ENCODE measurements at regions not wholly inside any gene's neighbourhood (a gene's known extent, or its start where the extent isn't known, plus 50 kb on each side); places are given as distances from the start of the nearest gene placed in this dataset.

DNA sequence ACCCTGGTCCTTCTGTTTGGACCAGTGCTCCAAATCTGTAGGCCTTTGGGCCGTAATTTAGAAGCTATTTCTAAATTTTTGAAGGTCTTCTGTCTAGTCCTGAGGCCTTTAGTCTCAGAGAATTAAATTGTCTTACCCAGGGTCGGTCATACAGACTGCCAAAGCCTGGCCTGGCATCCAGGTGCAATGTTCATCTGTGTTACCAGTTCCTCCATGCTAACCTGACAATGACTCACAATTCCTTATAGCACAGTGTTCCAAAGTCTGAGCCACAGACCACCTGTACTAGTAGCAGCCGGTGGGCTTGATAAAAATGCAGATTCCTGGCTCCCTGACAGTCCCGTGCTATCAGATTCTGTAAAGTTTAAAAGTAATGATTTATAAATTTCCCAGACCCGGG is 77.7 kb upstream of the MAP4K3 start:
- ATAC-seq = no peak
- BruUV-seq (replicated peaks) = no TSS peak
- Histone ChIP-seq H3K27ac (ENCODE audit: extremely low read length, insufficient read depth, low read length) (peak overlapping the region; percentile 92), H3K4me3 (replicated peaks in 1 of 3; ENCODE audit: insufficient read depth in 1 of 3, low read depth in 2 of 3, low read length in 3 of 3) (peak overlapping the region in 2 of 3 experiments; percentile 51 to 65; a peak in 3 of 6 replicates), H3K4me1 (ENCODE audit: insufficient read depth, low read length) (peaks cover 95% of the 10 kb centered on the region), H3K9me3 (ENCODE audit: low read length) (no peaks in the 10 kb centered on the region), H3K27me3 (ENCODE audit: control insufficient read depth in 1 of 2, insufficient read depth in 2 of 2, low read length in 2 of 2) (no peaks in the 10 kb centered on the region), H3K9ac (ENCODE audit: insufficient read depth, low read depth, low read length) (peak overlapping the region; percentile 65; the same call in 1 of the 2 replicates), H3K36me3 (replicated peaks in 1 of 2; ENCODE audit: control insufficient read depth in 1 of 2, insufficient read depth in 2 of 2, low read length in 2 of 2) (peaks cover 0 to 7% of the 10 kb centered on the region in 2 experiments; a peak in 1 of 5 replicates), H3K4me2 (ENCODE audit: low read depth, low read length) (peak overlapping the region; percentile 87), H2AFZ (ENCODE audit: low read length) (no peak overlapping the region), H3K79me2 (ENCODE audit: insufficient read depth, low read length) (peaks cover 2% of the 10 kb centered on the region), H4K20me1 (ENCODE audit: insufficient read depth, low read length) (no peaks in the 10 kb centered on the region)
- CTCF ChIA-PET (ENCODE audit: low intra/inter-chr PET ratio, low total read pairs) = no interaction called here
- in situ Hi-C loops (cut with HindIII; ENCODE audit: extremely low pct_ligation_motif_present, low pct_unique_long_range_greater_than_20kb) = loop anchor here (5.0 kb wide), 2 partner anchors 37 to 202 kb away; no protein-coding TSS in a partner anchor
- TF ChIP-seq NAIF1 (CRISPR knock-in tag; IDR thresholded peaks at IDR 0.05; ENCODE audit: borderline replicate concordance) (0 out of 2 replicates have a peak, but pooled peaks have one; percentile 14), ELF4 (CRISPR knock-in tag; IDR thresholded peaks at IDR 0.05; ENCODE audit: borderline replicate concordance) (0 out of 2 replicates have a peak, but pooled peaks have one; percentile 13), IKZF5 (CRISPR knock-in tag; IDR thresholded peaks at IDR 0.05) (peak; percentile 9; the same call in 1 of the 2 replicates), KLF6 (CRISPR knock-in tag; IDR thresholded peaks at IDR 0.05) (0 out of 2 replicates have a peak, but pooled peaks have one; percentile 1), ZNF441 (CRISPR knock-in tag; IDR thresholded peaks at IDR 0.05; ENCODE audit: borderline replicate concordance) (0 out of 2 replicates have a peak, but pooled peaks have one; percentile 30), ZNF761 (CRISPR knock-in tag; conservative IDR thresholded peaks at IDR 0.05) (peak; percentile 4; the same call in 1 of the 2 replicates), ZNF616 (CRISPR knock-in tag; IDR thresholded peaks at IDR 0.05; ENCODE audit: low read depth) (no peak), AHR (CRISPR knock-in tag; IDR thresholded peaks at IDR 0.05) (0 out of 2 replicates have a peak, but pooled peaks have one; percentile 14), TCF7L2 (IDR thresholded peaks at IDR 0.05; ENCODE audit: low read depth, low read length) (no peak), SMARCC2 (IDR thresholded peaks at IDR 0.05) (0 out of 2 replicates have a peak, but pooled peaks have one; percentile 30), ARNT (IDR thresholded peaks at IDR 0.05) (no peak), ZNF501 (CRISPR knock-in tag; IDR thresholded peaks at IDR 0.05) (0 out of 2 replicates have a peak, but pooled peaks have one; percentile 3), ATM (IDR thresholded peaks at IDR 0.05; ENCODE audit: borderline replicate concordance) (no peak), RAD21 (CRISPR knock-in tag; IDR thresholded peaks at IDR 0.05) (no peak), TIGD3 (CRISPR knock-in tag; IDR thresholded peaks at IDR 0.05; ENCODE audit: borderline replicate concordance) (peak; percentile 55; the same call in 1 of the 2 replicates), SKI (IDR thresholded peaks at IDR 0.05; ENCODE audit: partially characterized antibody) (no peak)
- TF ChIP-seq, protein P1, sequence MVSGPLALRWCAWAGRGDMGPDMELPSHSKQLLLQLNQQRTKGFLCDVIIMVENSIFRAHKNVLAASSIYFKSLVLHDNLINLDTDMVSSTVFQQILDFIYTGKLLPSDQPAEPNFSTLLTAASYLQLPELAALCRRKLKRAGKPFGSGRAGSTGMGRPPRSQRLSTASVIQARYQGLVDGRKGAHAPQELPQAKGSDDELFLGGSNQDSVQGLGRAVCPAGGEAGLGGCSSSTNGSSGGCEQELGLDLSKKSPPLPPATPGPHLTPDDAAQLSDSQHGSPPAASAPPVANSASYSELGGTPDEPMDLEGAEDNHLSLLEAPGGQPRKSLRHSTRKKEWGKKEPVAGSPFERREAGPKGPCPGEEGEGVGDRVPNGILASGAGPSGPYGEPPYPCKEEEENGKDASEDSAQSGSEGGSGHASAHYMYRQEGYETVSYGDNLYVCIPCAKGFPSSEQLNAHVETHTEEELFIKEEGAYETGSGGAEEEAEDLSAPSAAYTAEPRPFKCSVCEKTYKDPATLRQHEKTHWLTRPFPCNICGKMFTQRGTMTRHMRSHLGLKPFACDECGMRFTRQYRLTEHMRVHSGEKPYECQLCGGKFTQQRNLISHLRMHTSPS (CRISPR knock-in tag; IDR thresholded peaks at IDR 0.05; ENCODE audit: low read depth) = 0 out of 2 replicates have a peak, but pooled peaks have one; percentile 12
- TF ChIP-seq, protein P2, sequence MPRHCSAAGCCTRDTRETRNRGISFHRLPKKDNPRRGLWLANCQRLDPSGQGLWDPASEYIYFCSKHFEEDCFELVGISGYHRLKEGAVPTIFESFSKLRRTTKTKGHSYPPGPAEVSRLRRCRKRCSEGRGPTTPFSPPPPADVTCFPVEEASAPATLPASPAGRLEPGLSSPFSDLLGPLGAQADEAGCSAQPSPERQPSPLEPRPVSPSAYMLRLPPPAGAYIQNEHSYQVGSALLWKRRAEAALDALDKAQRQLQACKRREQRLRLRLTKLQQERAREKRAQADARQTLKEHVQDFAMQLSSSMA (CRISPR knock-in tag; IDR thresholded peaks at IDR 0.05) = no peak
- no peak for FAIRE-seq
- POLR2A ChIA-PET = interaction anchor here (0.6 to 3.6 kb wide), 13 partner anchors 11 to 949 kb away, joined by 3 to 31 read pairs (median 6); partner anchors contain the start of gene MAP4K3
- intact Hi-C loops (cut with micrococcal nuclease; ENCODE audit: unreplicated experiment) = loop anchor here (10.0 kb wide), 1 partner anchor 180 kb away; no protein-coding TSS in a partner anchor
- no peak for DNase-seq (ENCODE audit: low spot score)
- 44% methylated on average over 5 of the region's 5 CpGs for WGBS (ENCODE audit: low lambda C conversion rate)
